Smooth muscle cell (in vitro differentiated cells): ENCODE measurements at regions not wholly inside any gene's neighbourhood (a gene's known extent, or its start where the extent isn't known, plus 50 kb on each side); places are given as distances from the start of the nearest gene placed in this dataset.

Experiments used
- DNase-seq: peaks from one replicate; lab custom pipeline; 2025; ENCODE audit not compliant: unreplicated experiment; lab: John Stamatoyannopoulos, UW
- H2AFZ ChIP-seq: fragments of 200-600 bp; sonication (generic); 2 replicates; pipeline ENCODE4 v1.6.0; 2016; ENCODE audit warnings: antibody characterized with exemption, low read depth, mild to moderate bottlenecking
- H3F3A ChIP-seq: fragments of 200-600 bp; sonication (generic); 2 replicates; pipeline ENCODE4 v1.6.0; 2017; ENCODE audit warnings: antibody characterized with exemption, low read depth
- H3K27ac ChIP-seq: fragments of 200-600 bp; sonication (generic); 2 replicates; pipeline ENCODE4 v1.5.1; 2016; ENCODE audit warnings: low read depth, mild to moderate bottlenecking
- H3K27me3 ChIP-seq: fragments of 200-600 bp; sonication (generic); 2 replicates; pipeline ENCODE4 v1.6.1; 2016; ENCODE audit warnings: low read depth, mild to moderate bottlenecking
- H3K36me3 ChIP-seq: fragments of 200-600 bp; sonication (generic); 2 replicates; pipeline ENCODE4 v1.5.1; 2016; ENCODE audit warnings: low read depth
- H3K4me1 ChIP-seq: fragments of 200-600 bp; sonication (generic); 2 replicates; pipeline ENCODE4 v1.5.1; 2016; ENCODE audit warnings: low read depth
- H3K4me2 ChIP-seq: fragments of 200-600 bp; sonication (generic); 2 replicates; pipeline ENCODE4 v1.6.0; 2016; ENCODE audit warnings: mild to moderate bottlenecking
- H3K4me3 ChIP-seq: fragments of 200-600 bp; sonication (generic); 2 replicates; pipeline ENCODE4 v1.5.1; 2016; ENCODE audit warnings: mild to moderate bottlenecking
- H3K79me2 ChIP-seq: fragments of 200-600 bp; sonication (generic); 2 replicates; pipeline ENCODE4 v1.6.0; 2016; ENCODE audit warnings: low read depth, mild to moderate bottlenecking
- H3K9ac ChIP-seq: fragments of 200-600 bp; sonication (generic); 2 replicates; pipeline ENCODE4 v1.6.0; 2016; ENCODE audit warnings: low read depth
- H3K9me3 ChIP-seq: fragments of 200-600 bp; sonication (generic); replicated peaks from 2 replicates; pipeline ENCODE4 v1.5.1; 2016; ENCODE audit warnings: low read depth
- H4K20me1 ChIP-seq: fragments of 200-600 bp; sonication (generic); 2 replicates; pipeline ENCODE4 v1.6.0; 2016; ENCODE audit warnings: low read depth
- CTCF ChIP-seq: fragments of 200-600 bp; sonication (generic); IDR thresholded peaks from 2 replicates; pipeline ENCODE4 v1.5.1; 2017; ENCODE audit warnings: borderline replicate concordance, mild to moderate bottlenecking, antibody characterized with exemption; ENCODE audit not compliant: insufficient read depth, poor library complexity, severe bottlenecking
- WGBS: methylation state at CpG from one replicate; pipeline ENCODE4 v1.1.7; 2016; ENCODE audit warnings: low lambda C conversion rate; 5-methylcytosine and 5-hydroxymethylcytosine counted together

GRCh38 chr10:53479365-53479764 lies 706.8 kb upstream of the MBL2 start:
- no peaks in the 10 kb centered on the region for H4K20me1 ChIP-seq
- no peaks in the 10 kb centered on the region for H3F3A ChIP-seq
- no peak overlapping the region for H3K4me3 ChIP-seq
- no peak for DNase-seq
- no peaks in the 10 kb centered on the region for H3K27me3 ChIP-seq
- no peak for TF ChIP-seq CTCF
- no peak overlapping the region for H3K9ac ChIP-seq
- H3K27ac ChIP-seq = no peak overlapping the region
- H3K79me2 ChIP-seq = no peaks in the 10 kb centered on the region
- no peak overlapping the region for H2AFZ ChIP-seq
- H3K9me3 ChIP-seq = no peaks in the 10 kb centered on the region
- H3K4me1 ChIP-seq = peaks cover 25% of the 10 kb centered on the region
- H3K4me2 ChIP-seq = no peak overlapping the region
- H3K36me3 ChIP-seq = no peaks in the 10 kb centered on the region
- 61% methylated on average over 2 of the region's 2 CpGs for WGBS

DNA sequence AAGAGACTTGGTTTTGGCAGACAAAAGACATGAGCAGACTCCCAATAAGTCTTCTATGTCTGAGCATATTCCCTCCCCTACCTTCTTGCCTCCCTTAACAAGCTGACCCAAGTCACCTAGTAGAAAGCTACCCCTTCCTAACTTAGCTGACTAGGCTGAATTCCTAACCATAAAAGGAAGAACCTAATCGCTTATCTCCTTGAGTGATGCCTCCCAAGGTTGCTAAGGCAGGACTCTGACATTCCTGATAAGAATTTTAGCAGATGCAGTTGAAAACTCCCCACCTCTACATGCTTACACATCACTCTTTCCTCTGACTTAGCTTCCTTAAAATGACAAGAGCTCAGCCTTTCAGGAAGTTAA lies 704.7 kb upstream of the MBL2 start:
- Histone ChIP-seq H3K4me1 (peaks cover 25% of the 10 kb centered on the region), H3K4me2 (no peak overlapping the region), H3K4me3 (no peak overlapping the region), H3K27ac (no peak overlapping the region), H3F3A (no peaks in the 10 kb centered on the region), H3K27me3 (no peaks in the 10 kb centered on the region), H4K20me1 (no peaks in the 10 kb centered on the region), H3K79me2 (no peaks in the 10 kb centered on the region), H3K36me3 (no peaks in the 10 kb centered on the region), H3K9ac (no peak overlapping the region), H2AFZ (no peak overlapping the region), H3K9me3 (no peaks in the 10 kb centered on the region)
- DNase-seq = no peak
- WGBS = 60% methylated on average over 1 of the region's 1 CpG
- TF ChIP-seq CTCF = no peak

DNA sequence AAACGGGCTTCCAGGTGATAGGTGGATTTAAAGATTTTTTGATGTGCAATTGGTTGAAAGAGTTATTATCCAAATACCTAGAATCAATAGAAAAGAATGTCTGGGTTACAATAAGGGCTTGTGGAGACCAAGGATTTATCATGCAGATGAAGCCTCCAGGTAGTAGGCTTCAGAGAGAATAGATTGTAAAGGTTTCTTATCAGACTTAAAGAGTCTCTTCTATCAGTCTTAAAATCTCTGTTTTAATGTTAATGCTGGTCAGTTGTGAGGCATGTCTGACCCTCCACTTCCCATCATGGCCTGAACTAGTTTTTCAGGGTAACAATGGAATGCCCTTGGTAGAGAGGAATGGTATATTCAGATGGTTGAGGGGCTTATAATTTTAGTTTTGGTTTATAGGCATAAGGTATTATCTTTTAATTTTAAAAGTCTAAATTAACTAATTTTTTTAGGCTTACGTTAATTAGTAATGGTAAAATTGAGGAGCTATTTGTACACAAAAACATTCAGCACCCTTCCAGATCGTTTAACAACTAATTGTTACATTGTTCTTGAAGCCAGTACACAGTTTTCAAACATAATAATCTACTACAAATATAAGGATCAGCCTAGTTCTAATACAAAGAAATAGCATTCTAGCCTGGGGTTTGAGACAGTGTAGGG lies 704.2 kb upstream of the MBL2 start:
- Histone ChIP-seq H3K9me3 (no peaks in the 10 kb centered on the region), H3K4me2 (no peak overlapping the region), H3K36me3 (no peaks in the 10 kb centered on the region), H3K27ac (no peak overlapping the region), H3K4me3 (no peak overlapping the region), H2AFZ (no peak overlapping the region), H4K20me1 (no peaks in the 10 kb centered on the region), H3K9ac (no peak overlapping the region), H3F3A (no peaks in the 10 kb centered on the region), H3K4me1 (peaks cover 25% of the 10 kb centered on the region), H3K79me2 (no peaks in the 10 kb centered on the region), H3K27me3 (no peaks in the 10 kb centered on the region)
- DNase-seq = no peak
- no peak for TF ChIP-seq CTCF
- 81% methylated on average over 3 of the region's 3 CpGs for WGBS

DNA sequence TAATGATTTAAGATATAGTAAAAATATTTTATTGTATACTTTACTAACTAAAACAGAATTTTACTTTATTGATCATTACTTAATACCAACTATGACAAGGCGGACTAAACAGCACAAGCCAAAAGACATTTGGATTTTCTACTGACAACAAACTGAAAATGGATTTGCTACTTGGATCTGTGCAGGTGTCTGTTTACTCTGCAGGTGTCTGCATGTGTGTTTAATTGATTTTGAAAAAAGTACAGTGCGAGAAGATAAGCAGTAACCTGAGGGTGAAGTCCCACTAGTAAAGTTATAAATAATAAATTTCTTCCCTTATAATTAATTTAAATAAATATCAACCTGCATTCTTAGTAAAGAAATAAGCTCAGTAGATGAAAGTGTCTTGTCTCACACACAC lies 696.8 kb upstream of the MBL2 start:
- no peak overlapping the region for H3K27ac ChIP-seq
- TF ChIP-seq CTCF = no peak

More for the DNA sequence above, 696.8 kb upstream of the MBL2 start:
- Histone ChIP-seq H3K27me3 (no peaks in the 10 kb centered on the region), H2AFZ (no peak overlapping the region), H3K4me1 (no peaks in the 10 kb centered on the region), H3K4me2 (no peak overlapping the region), H3K9me3 (no peaks in the 10 kb centered on the region), H3K36me3 (no peaks in the 10 kb centered on the region), H3K4me3 (no peak overlapping the region), H4K20me1 (no peaks in the 10 kb centered on the region), H3K9ac (no peak overlapping the region), H3K79me2 (no peaks in the 10 kb centered on the region), H3F3A (no peaks in the 10 kb centered on the region)
- DNase-seq = no peak
- 95% methylated on average over 2 of the region's 2 CpGs for WGBS
